Caco-2 (cell line): ENCODE measurements at regions not wholly inside any gene's neighbourhood (a gene's known extent, or its start where the extent isn't known, plus 50 kb on each side); places are given as distances from the start of the nearest gene placed in this dataset.

Source experiments
- BruUV-seq: library from RNA; stranded (reverse); fragments of 400-500 nt; replicated peaks from 2 replicates; lab custom pipeline; 2021; lab: Mats Ljungman, UMichigan
- CTCF ChIA-PET: fragments of 300-600 bp; sonication (Branson Sonifier 250); formaldehyde crosslinking; loops from one replicate; lab custom pipeline; 2022; ENCODE audit warnings: antibody characterized with exemption; lab: Charles Lee
- POLR2A ChIA-PET: fragments of 300-600 bp; sonication (Branson Sonifier 250); formaldehyde crosslinking; loops from one replicate; lab custom pipeline; 2022; ENCODE audit warnings: antibody characterized with exemption; lab: Charles Lee
- DNase-seq, 2 experiments: peaks; one replicate each; pipeline versions ENCODE4 v3.0.0 to v3.0.0-alpha.2; 2020 to 2022
- H3K27me3 ChIP-seq: replicated peaks from 2 replicates; pipeline ENCODE4 v1.6.0; 2011; ENCODE audit warnings: low read length; ENCODE audit not compliant: control insufficient read depth, insufficient read depth
- H3K36me3 ChIP-seq: 2 replicates; pipeline ENCODE4 v1.5.1; 2011; ENCODE audit warnings: low read length; ENCODE audit not compliant: control insufficient read depth, insufficient read depth
- H3K4me1 ChIP-seq: fragments of 250-450 bp; sonication (Bioruptor Pico); 2 replicates; pipeline ENCODE4 v1.5.1; 2020; ENCODE audit warnings: mild to moderate bottlenecking
- H3K4me3 ChIP-seq: 2 replicates; pipeline ENCODE4 v1.5.1; 2011; ENCODE audit warnings: low read depth, mild to moderate bottlenecking, control low read depth, low read length
- H3K9me3 ChIP-seq: fragments of 250-450 bp; sonication (Bioruptor Pico); 2 replicates; pipeline ENCODE4 v1.5.1; 2020; ENCODE audit warnings: mild to moderate bottlenecking, moderate library complexity
- H3K27ac Mint-ChIP-seq: one replicate; pipeline ENCODE4 v1.8.0; 2022; ENCODE audit warnings: mixed read lengths; ENCODE audit not compliant: unreplicated experiment
- H3K27me3 Mint-ChIP-seq: one replicate; pipeline ENCODE4 v1.8.0; 2022; ENCODE audit warnings: mixed read lengths; ENCODE audit not compliant: insufficient read depth, unreplicated experiment
- H3K36me3 Mint-ChIP-seq: one replicate; pipeline ENCODE4 v1.8.0; 2022; ENCODE audit warnings: mild to moderate bottlenecking, mixed read lengths; ENCODE audit not compliant: insufficient read depth, unreplicated experiment
- H3K4me1 Mint-ChIP-seq: one replicate; pipeline ENCODE4 v1.8.0; 2022; ENCODE audit warnings: low read depth, mixed read lengths; ENCODE audit not compliant: unreplicated experiment
- H3K4me3 Mint-ChIP-seq: one replicate; pipeline ENCODE4 v1.8.0; 2022; ENCODE audit warnings: mild to moderate bottlenecking, moderate library complexity, mixed read lengths; ENCODE audit not compliant: unreplicated experiment
- H3K9me3 Mint-ChIP-seq: one replicate; pipeline ENCODE4 v1.8.0; 2022; ENCODE audit warnings: mixed read lengths; ENCODE audit not compliant: unreplicated experiment
- CTCF ChIP-seq, 2 experiments: fragments of 200-600 bp in 1 of 2; IDR thresholded peaks; 1 replicate in 1 of 2; 2 replicates in 1 of 2; pipeline versions ENCODE4 v1.5.1 to v1.8.0; 2011 to 2022; ENCODE audit warnings: antibody characterized with exemption in 1 of 2, control low read depth in 1 of 2, inconsistent platforms in 1 of 2, low read depth in 1 of 2, low read length in 1 of 2, mild to moderate bottlenecking in 1 of 2, moderate library complexity in 1 of 2; ENCODE audit not compliant: insufficient read depth in 1 of 2, severe bottlenecking in 1 of 2, unreplicated experiment in 1 of 2
- intact Hi-C: fragments of 100-400 bp; cut with micrococcal nuclease; formaldehyde crosslinking; loops from one replicate; pipeline ENCODE4 v1.10.0; 2022; ENCODE audit not compliant: unreplicated experiment

DNA sequence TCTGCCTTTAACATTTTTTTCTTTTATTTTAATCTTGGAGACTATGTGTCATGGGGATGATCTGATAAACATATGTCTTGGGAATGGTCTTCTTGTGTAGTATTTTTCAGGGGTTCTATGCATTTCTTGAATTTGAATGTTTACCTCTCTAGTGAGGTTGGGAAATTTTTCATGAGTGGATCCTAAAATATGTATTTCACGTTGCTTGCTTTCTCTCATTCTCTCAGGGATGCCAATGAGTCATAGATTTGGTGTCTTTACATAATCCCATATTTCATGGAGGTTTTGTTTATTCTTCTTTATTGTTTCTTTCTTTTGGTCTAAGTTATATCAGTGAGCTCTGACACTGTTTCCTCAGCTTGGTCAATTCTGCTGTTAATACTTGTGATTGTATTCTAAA lies 1237.2 kb downstream of the PLA2G4A start:
- Histone ChIP-seq H3K36me3 (no peaks in the 10 kb centered on the region), H3K9me3 (no peaks in the 10 kb centered on the region), H3K4me1 (no peaks in the 10 kb centered on the region), H3K27me3 (no peaks in the 10 kb centered on the region), H3K4me3 (no peak overlapping the region)
- H3K27me3 Mint-ChIP-seq: no peaks in the 10 kb centered on the region
- ChIA-PET CTCF (no interaction called here), POLR2A (no interaction called here)
- no peak for DNase-seq
- intact Hi-C loops: no loop called here
- H3K4me3 Mint-ChIP-seq: no peak overlapping the region
- no peak for TF ChIP-seq CTCF (IDR thresholded peaks at IDR 0.05; ENCODE audit: insufficient read depth in 1 of 2, low read depth in 1 of 2, low read length in 1 of 2, severe bottlenecking in 1 of 2, unreplicated experiment in 1 of 2)
- H3K4me1 Mint-ChIP-seq: no peaks in the 10 kb centered on the region
- no peaks in the 10 kb centered on the region for H3K36me3 Mint-ChIP-seq
- H3K27ac Mint-ChIP-seq: no peak overlapping the region
- no peaks in the 10 kb centered on the region for H3K9me3 Mint-ChIP-seq
- BruUV-seq: no TSS peak

GRCh38 chr1:188070848-188071247 lies 1242.1 kb downstream of the PLA2G4A start:
- no peaks in the 10 kb centered on the region for H3K9me3 ChIP-seq
- BruUV-seq: no TSS peak
- POLR2A ChIA-PET: no interaction called here
- no peaks in the 10 kb centered on the region for H3K4me1 ChIP-seq
- CTCF ChIA-PET: no interaction called here
- H3K27me3 ChIP-seq: no peaks in the 10 kb centered on the region
- DNase-seq: peak in 1 of 2 experiments; percentile 3
- Mint-ChIP-seq H3K27ac (no peak overlapping the region), H3K4me1 (no peaks in the 10 kb centered on the region), H3K36me3 (no peaks in the 10 kb centered on the region), H3K27me3 (no peaks in the 10 kb centered on the region), H3K9me3 (no peaks in the 10 kb centered on the region), H3K4me3 (no peak overlapping the region)
- intact Hi-C loops: no loop called here
- no peak for TF ChIP-seq CTCF (IDR thresholded peaks at IDR 0.05; ENCODE audit: insufficient read depth in 1 of 2, low read depth in 1 of 2, low read length in 1 of 2, severe bottlenecking in 1 of 2, unreplicated experiment in 1 of 2)
- no peak overlapping the region for H3K4me3 ChIP-seq
- H3K36me3 ChIP-seq: no peaks in the 10 kb centered on the region

GRCh38 chr1:188089015-188089414 lies 1260.3 kb downstream of the PLA2G4A start:
- peaks cover 9% of the 10 kb centered on the region for H3K9me3 Mint-ChIP-seq
- Histone ChIP-seq H3K27me3 (no peaks in the 10 kb centered on the region), H3K4me1 (no peaks in the 10 kb centered on the region), H3K36me3 (no peaks in the 10 kb centered on the region), H3K4me3 (no peak overlapping the region), H3K9me3 (no peaks in the 10 kb centered on the region)
- H3K4me1 Mint-ChIP-seq: no peaks in the 10 kb centered on the region
- no peaks in the 10 kb centered on the region for H3K27me3 Mint-ChIP-seq
- no peaks in the 10 kb centered on the region for H3K36me3 Mint-ChIP-seq
- H3K27ac Mint-ChIP-seq: no peak overlapping the region
- DNase-seq: no peak
- ChIA-PET POLR2A (no interaction called here), CTCF (no interaction called here)
- no TSS peak for BruUV-seq
- TF ChIP-seq CTCF (IDR thresholded peaks at IDR 0.05; ENCODE audit: insufficient read depth in 1 of 2, low read depth in 1 of 2, low read length in 1 of 2, severe bottlenecking in 1 of 2, unreplicated experiment in 1 of 2): no peak
- intact Hi-C loops: no loop called here
- no peak overlapping the region for H3K4me3 Mint-ChIP-seq
